ENCODE measurements at regions not wholly inside any gene's neighbourhood (a gene's known extent, or its start where the extent isn't known, plus 50 kb on each side); places are given as distances from the start of the nearest gene placed in this dataset.
A peak's percentile ranks its signal among the peaks of the same experiment; 100 is the strongest.

- H3K9me3 Mint-ChIP-seq, result peaks cover 11% of the 10 kb centered on the region
- peaks cover 3% of the 10 kb centered on the region for H3K36me3 Mint-ChIP-seq (ENCODE audit: low read depth)
- no peaks in the 10 kb centered on the region for H3K27me3 Mint-ChIP-seq (ENCODE audit: low read depth)
- no peak for TF ChIP-seq CTCF (conservative IDR thresholded peaks at IDR 0.05)
- no peaks in the 10 kb centered on the region for H3K4me1 Mint-ChIP-seq
- no peak overlapping the region for H3K4me3 Mint-ChIP-seq
- DNase-seq (ENCODE audit: low read depth, low spot score), result no peak
- H3K27ac Mint-ChIP-seq (ENCODE audit: unreplicated experiment), result no peak overlapping the region
Measured at GRCh38 chr5:126309860-126310259, 113.3 kb upstream of the GRAMD2B start.

- Mint-ChIP-seq H3K27me3 (ENCODE audit: low read depth) (no peaks in the 10 kb centered on the region), H3K4me1 (no peaks in the 10 kb centered on the region), H3K4me3 (no peak overlapping the region), H3K27ac (ENCODE audit: unreplicated experiment) (no peak overlapping the region), H3K36me3 (ENCODE audit: low read depth) (no peaks in the 10 kb centered on the region), H3K9me3 (peaks cover 6% of the 10 kb centered on the region)
- TF ChIP-seq CTCF (conservative IDR thresholded peaks at IDR 0.05), result no peak
- no peak for DNase-seq (ENCODE audit: low read depth, low spot score)
Measured at GRCh38 chr5:126311766-126312165, 111.4 kb upstream of the GRAMD2B start.

GRCh38 chr5:126315341-126315740 is 107.9 kb upstream of the GRAMD2B start:
- H3K27me3 Mint-ChIP-seq (ENCODE audit: low read depth), result no peaks in the 10 kb centered on the region
- DNase-seq (ENCODE audit: low read depth, low spot score), result no peak
- H3K36me3 Mint-ChIP-seq (ENCODE audit: low read depth), result no peaks in the 10 kb centered on the region
- H3K9me3 Mint-ChIP-seq, result no peaks in the 10 kb centered on the region
- TF ChIP-seq CTCF (conservative IDR thresholded peaks at IDR 0.05), result no peak
- no peak overlapping the region for H3K4me3 Mint-ChIP-seq
- no peaks in the 10 kb centered on the region for H3K4me1 Mint-ChIP-seq
- no peak overlapping the region for H3K27ac Mint-ChIP-seq (ENCODE audit: unreplicated experiment)

- Mint-ChIP-seq H3K27me3 (ENCODE audit: low read depth) (no peaks in the 10 kb centered on the region), H3K9me3 (no peaks in the 10 kb centered on the region), H3K4me1 (peaks cover 25% of the 10 kb centered on the region), H3K4me3 (no peak overlapping the region), H3K27ac (ENCODE audit: unreplicated experiment) (no peak overlapping the region), H3K36me3 (ENCODE audit: low read depth) (no peaks in the 10 kb centered on the region)
- no peak for TF ChIP-seq CTCF (conservative IDR thresholded peaks at IDR 0.05)
- DNase-seq (ENCODE audit: low read depth, low spot score), result no peak
Measured at GRCh38 chr5:126332326-126332725, 90.9 kb upstream of the GRAMD2B start.

- no peak for DNase-seq (ENCODE audit: low read depth, low spot score)
- TF ChIP-seq CTCF (conservative IDR thresholded peaks at IDR 0.05), result no peak
- no peaks in the 10 kb centered on the region for H3K27me3 Mint-ChIP-seq (ENCODE audit: low read depth)
- peak overlapping the region; percentile 63 for H3K27ac Mint-ChIP-seq (ENCODE audit: unreplicated experiment)
- H3K9me3 Mint-ChIP-seq, result no peaks in the 10 kb centered on the region
- no peaks in the 10 kb centered on the region for H3K36me3 Mint-ChIP-seq (ENCODE audit: low read depth)
- H3K4me1 Mint-ChIP-seq, result peaks cover 37% of the 10 kb centered on the region
- H3K4me3 Mint-ChIP-seq, result no peak overlapping the region
Measured at GRCh38 chr5:126334760-126335159, 88.4 kb upstream of the GRAMD2B start.

- TF ChIP-seq CTCF (conservative IDR thresholded peaks at IDR 0.05), result no peak
- Mint-ChIP-seq H3K9me3 (no peaks in the 10 kb centered on the region), H3K27me3 (ENCODE audit: low read depth) (no peaks in the 10 kb centered on the region), H3K36me3 (ENCODE audit: low read depth) (no peaks in the 10 kb centered on the region), H3K4me3 (no peak overlapping the region), H3K4me1 (peaks cover 37% of the 10 kb centered on the region), H3K27ac (ENCODE audit: unreplicated experiment) (no peak overlapping the region)
- no peak for DNase-seq (ENCODE audit: low read depth, low spot score)
Measured at GRCh38 chr5:126335886-126336285, 87.3 kb upstream of the GRAMD2B start.

All from neural crest cell (in vitro differentiated cells).